ENCODE measurements at regions not wholly inside any gene's neighbourhood (a gene's known extent, or its start where the extent isn't known, plus 50 kb on each side); places are given as distances from the start of the nearest gene placed in this dataset.

GRCh38 chr1:192439373-192440025 lies 122.7 kb downstream of the RGS21 start:
- FAIRE-seq, result no peak
- POLR2A ChIA-PET, result no interaction called here
- Histone ChIP-seq H3K4me1 (peaks cover 51% of the 10 kb centered on the region), H3K4me2 (peak overlapping the region; percentile 59), H3K27ac (peak overlapping the region; percentile 51 to 69), H3K9me3 (no peaks in the 10 kb centered on the region), H3K4me3 (no peak overlapping the region)
- 3% methylated on average over 6 of the region's 6 CpGs for WGBS (ENCODE audit: missing lambda C conversion rate)
- DNase-seq (ENCODE audit: low read depth in 1 of 2, low spot score in 1 of 2), result peak; percentile 58 to 70
- ATAC-seq, result peak; percentile 96 to 98
- CTCF ChIA-PET, result no interaction called here
- TF ChIP-seq ZSCAN20 (CRISPR knock-in tag; IDR thresholded peaks at IDR 0.05) (no peak), HOXB13 (CRISPR knock-in tag; IDR thresholded peaks at IDR 0.05; ENCODE audit: low read depth) (no peak), JUN (IDR thresholded peaks at IDR 0.05) (peak in 1 of 2 experiments; percentile 51; a peak in 1 of 5 replicates), FOXS1 (CRISPR knock-in tag; IDR thresholded peaks at IDR 0.05) (peak; percentile 45; the same call in 1 of the 2 replicates), CBX8 (IDR thresholded peaks at IDR 0.05) (no peak), NFE2L2 (conservative IDR thresholded peaks at IDR 0.05; ENCODE audit: low read length) (no peak), SMC3 (IDR thresholded peaks at IDR 0.05) (no peak), ESRRA (IDR thresholded peaks at IDR 0.05; ENCODE audit: borderline replicate concordance, low read length) (no peak), ELK1 (IDR thresholded peaks at IDR 0.05; ENCODE audit: low read depth, low read length) (no peak), MAFK (IDR thresholded peaks at IDR 0.05; ENCODE audit: partially characterized antibody) (peak; percentile 31), HDAC2 (IDR thresholded peaks at IDR 0.05) (no peak), SREBF2 (IDR thresholded peaks at IDR 0.05) (no peak), TP53 (CRISPR knock-in tag; IDR thresholded peaks at IDR 0.05) (no peak), HMGXB4 (CRISPR knock-in tag; IDR thresholded peaks at IDR 0.05; ENCODE audit: borderline replicate concordance) (no peak), GATA3 (IDR thresholded peaks at IDR 0.05; ENCODE audit: borderline replicate concordance) (peak; percentile 53; the same call in 1 of the 2 replicates), CBX2 (IDR thresholded peaks at IDR 0.05; ENCODE audit: borderline replicate concordance, low read depth) (no peak), REST (IDR thresholded peaks at IDR 0.05) (no peak), POLR2AphosphoS2 (conservative IDR thresholded peaks at IDR 0.05; ENCODE audit: low read length) (no peak), FOSL2 (IDR thresholded peaks at IDR 0.05) (peak; percentile 96), FOSL2 (CRISPR knock-in tag; IDR thresholded peaks at IDR 0.05) (peak; percentile 94), RNF2 (IDR thresholded peaks at IDR 0.05; ENCODE audit: borderline replicate concordance, low read depth) (no peak), EHF (CRISPR knock-in tag; IDR thresholded peaks at IDR 0.05) (no peak), MYC (IDR thresholded peaks at IDR 0.05; ENCODE audit: borderline replicate concordance, low read length) (no peak), HOXA7 (CRISPR knock-in tag; IDR thresholded peaks at IDR 0.05) (no peak), PHF8 (IDR thresholded peaks at IDR 0.05; ENCODE audit: borderline replicate concordance, low read depth) (no peak), RAD21 (conservative IDR thresholded peaks at IDR 0.05 in 1 of 2, IDR thresholded peaks at IDR 0.05 in 1 of 2) (no peak; a peak in 1 of 5 replicates), ZC3H11A (IDR thresholded peaks at IDR 0.05) (no peak), KDM1A (IDR thresholded peaks at IDR 0.05; ENCODE audit: low read depth) (no peak), ZNF302 (CRISPR knock-in tag; IDR thresholded peaks at IDR 0.05) (no peak), CEBPB (IDR thresholded peaks at IDR 0.05) (peak in 1 of 2 experiments; percentile 31; a peak in 1 of 4 replicates)
- TF ChIP-seq, protein P1, sequence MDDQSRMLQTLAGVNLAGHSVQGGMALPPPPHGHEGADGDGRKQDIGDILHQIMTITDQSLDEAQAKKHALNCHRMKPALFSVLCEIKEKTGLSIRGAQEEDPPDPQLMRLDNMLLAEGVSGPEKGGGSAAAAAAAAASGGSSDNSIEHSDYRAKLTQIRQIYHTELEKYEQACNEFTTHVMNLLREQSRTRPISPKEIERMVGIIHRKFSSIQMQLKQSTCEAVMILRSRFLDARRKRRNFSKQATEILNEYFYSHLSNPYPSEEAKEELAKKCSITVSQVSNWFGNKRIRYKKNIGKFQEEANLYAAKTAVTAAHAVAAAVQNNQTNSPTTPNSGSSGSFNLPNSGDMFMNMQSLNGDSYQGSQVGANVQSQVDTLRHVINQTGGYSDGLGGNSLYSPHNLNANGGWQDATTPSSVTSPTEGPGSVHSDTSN (IDR thresholded peaks at IDR 0.05), result no peak
- TF ChIP-seq, protein P2, sequence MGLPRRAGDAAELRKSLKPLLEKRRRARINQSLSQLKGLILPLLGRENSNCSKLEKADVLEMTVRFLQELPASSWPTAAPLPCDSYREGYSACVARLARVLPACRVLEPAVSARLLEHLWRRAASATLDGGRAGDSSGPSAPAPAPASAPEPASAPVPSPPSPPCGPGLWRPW (IDR thresholded peaks at IDR 0.05), result no peak
- TF ChIP-seq, protein P3, sequence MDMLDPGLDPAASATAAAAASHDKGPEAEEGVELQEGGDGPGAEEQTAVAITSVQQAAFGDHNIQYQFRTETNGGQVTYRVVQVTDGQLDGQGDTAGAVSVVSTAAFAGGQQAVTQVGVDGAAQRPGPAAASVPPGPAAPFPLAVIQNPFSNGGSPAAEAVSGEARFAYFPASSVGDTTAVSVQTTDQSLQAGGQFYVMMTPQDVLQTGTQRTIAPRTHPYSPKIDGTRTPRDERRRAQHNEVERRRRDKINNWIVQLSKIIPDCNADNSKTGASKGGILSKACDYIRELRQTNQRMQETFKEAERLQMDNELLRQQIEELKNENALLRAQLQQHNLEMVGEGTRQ (IDR thresholded peaks at IDR 0.05), result no peak

All from A549 (cell line).